Vagina (tissue), 2 donors: ENCODE measurements at regions not wholly inside any gene's neighbourhood (a gene's known extent, or its start where the extent isn't known, plus 50 kb on each side); places are given as distances from the start of the nearest gene placed in this dataset.

ENCODE experiments used
- DNase-seq, 2 donors: peaks; one replicate each; pipeline ENCODE4 v3.0.0-alpha.2; 2017; ENCODE audit errors: extremely low spot score in 2 of 2
- H3K27ac ChIP-seq: fragments of 200-600 bp; sonication (generic); one replicate; pipeline ENCODE4 v1.5.1; 2019
- H3K27me3 ChIP-seq: fragments of 200-600 bp; sonication (generic); one replicate; pipeline ENCODE4 v1.5.1; 2019
- H3K36me3 ChIP-seq, 2 donors: fragments of 200-600 bp; sonication (generic); one replicate each; pipeline ENCODE4 v1.5.1; 2017 to 2019
- H3K4me1 ChIP-seq: fragments of 200-600 bp; sonication (generic); one replicate; pipeline ENCODE4 v1.5.1; 2019
- H3K4me3 ChIP-seq, 2 donors: fragments of 200-600 bp; sonication (generic); 1 replicate in 1 of 2; 2 replicates in 1 of 2; pipeline ENCODE4 v1.5.1; 2016 to 2019
- H3K9me3 ChIP-seq: fragments of 200-600 bp; sonication (generic); one replicate; pipeline ENCODE4 v1.5.1; 2019
- POLR2A ChIP-seq, 2 donors: fragments of 450-650 bp; IDR thresholded peaks; one replicate each; pipeline ENCODE4 v1.6.1; 2017; ENCODE audit warnings: antibody characterized with exemption in 2 of 2, mild to moderate bottlenecking in 2 of 2, moderate library complexity in 2 of 2
- POLR2AphosphoS5 ChIP-seq, 2 donors: sonication (generic); formaldehyde crosslinking; IDR thresholded peaks; one replicate each; pipeline ENCODE4 v1.9.0; 2017; ENCODE audit warnings: antibody characterized with exemption in 2 of 2, mild to moderate bottlenecking in 2 of 2, low read depth in 1 of 2; ENCODE audit not compliant: insufficient read depth in 1 of 2
- intact Hi-C: fragments of 100-400 bp; cut with DNase I; formaldehyde crosslinking; loops from one replicate; pipeline ENCODE4 v1.15.1; 2023
- TF ChIP-seq, protein P1 (sequence below), 3 experiments: fragments of 450-650 bp in 2 of 3; fragments of 200-600 bp in 1 of 3; sonication (generic) in 1 of 3; IDR thresholded peaks; one replicate each; pipeline ENCODE4 v1.5.1; 2017 to 2019; ENCODE audit warnings: antibody characterized with exemption in 3 of 3, mild to moderate bottlenecking in 2 of 3, moderate library complexity in 2 of 3

DNA sequence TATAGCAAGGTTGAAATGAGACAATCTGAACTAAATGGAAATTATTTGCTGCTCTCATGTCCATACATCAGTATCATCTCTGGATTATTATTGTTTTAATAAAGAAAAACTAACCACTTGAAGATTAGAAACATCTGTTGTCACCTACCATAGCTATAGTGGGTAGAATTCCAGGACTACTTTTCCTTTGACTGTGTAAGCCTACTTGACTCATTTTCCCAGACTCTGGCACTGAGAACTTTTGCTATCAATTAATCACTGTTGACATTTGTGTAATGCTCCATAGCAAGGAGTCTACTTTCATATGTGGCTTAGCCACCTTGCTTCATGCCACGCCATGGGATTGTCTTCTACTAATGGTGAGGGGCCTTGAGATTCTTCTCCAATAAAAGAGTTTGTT, 59.9 kb upstream of the ARRDC3 start:
- Histone ChIP-seq H3K36me3 (no peaks in the 10 kb centered on the region), H3K27ac (no peak overlapping the region), H3K27me3 (no peaks in the 10 kb centered on the region), H3K9me3 (no peaks in the 10 kb centered on the region), H3K4me1 (no peaks in the 10 kb centered on the region), H3K4me3 (no peak overlapping the region)
- intact Hi-C loops: no loop called here
- TF ChIP-seq, protein P1, sequence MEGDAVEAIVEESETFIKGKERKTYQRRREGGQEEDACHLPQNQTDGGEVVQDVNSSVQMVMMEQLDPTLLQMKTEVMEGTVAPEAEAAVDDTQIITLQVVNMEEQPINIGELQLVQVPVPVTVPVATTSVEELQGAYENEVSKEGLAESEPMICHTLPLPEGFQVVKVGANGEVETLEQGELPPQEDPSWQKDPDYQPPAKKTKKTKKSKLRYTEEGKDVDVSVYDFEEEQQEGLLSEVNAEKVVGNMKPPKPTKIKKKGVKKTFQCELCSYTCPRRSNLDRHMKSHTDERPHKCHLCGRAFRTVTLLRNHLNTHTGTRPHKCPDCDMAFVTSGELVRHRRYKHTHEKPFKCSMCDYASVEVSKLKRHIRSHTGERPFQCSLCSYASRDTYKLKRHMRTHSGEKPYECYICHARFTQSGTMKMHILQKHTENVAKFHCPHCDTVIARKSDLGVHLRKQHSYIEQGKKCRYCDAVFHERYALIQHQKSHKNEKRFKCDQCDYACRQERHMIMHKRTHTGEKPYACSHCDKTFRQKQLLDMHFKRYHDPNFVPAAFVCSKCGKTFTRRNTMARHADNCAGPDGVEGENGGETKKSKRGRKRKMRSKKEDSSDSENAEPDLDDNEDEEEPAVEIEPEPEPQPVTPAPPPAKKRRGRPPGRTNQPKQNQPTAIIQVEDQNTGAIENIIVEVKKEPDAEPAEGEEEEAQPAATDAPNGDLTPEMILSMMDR (IDR thresholded peaks at IDR 0.05): no peak
- TF ChIP-seq POLR2AphosphoS5 (IDR thresholded peaks at IDR 0.05; ENCODE audit: insufficient read depth in 1 of 2, low read depth in 1 of 2) (no peak), POLR2A (IDR thresholded peaks at IDR 0.05) (no peak)
- DNase-seq: no peak

DNA sequence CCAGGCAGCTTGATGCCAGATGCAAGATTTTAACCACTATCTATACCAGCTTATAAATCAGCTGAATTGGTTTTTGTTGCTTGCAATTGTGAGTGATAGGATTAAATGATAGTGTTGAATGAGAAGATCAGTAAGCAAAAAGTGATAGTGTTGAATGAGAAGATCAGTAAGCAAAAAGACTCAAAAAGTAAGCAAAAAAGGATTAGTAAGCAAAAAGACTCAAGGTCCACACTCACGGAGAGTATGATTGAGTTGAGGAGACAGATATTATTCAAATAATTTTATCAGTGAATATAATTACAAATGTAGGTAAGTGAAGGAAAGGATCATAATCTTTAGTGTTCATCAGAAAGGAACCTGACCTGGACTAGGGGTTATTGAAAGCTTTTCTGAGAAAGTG, 58.0 kb upstream of the ARRDC3 start:
- H3K27me3 ChIP-seq: no peaks in the 10 kb centered on the region
- intact Hi-C loops: no loop called here

DNA sequence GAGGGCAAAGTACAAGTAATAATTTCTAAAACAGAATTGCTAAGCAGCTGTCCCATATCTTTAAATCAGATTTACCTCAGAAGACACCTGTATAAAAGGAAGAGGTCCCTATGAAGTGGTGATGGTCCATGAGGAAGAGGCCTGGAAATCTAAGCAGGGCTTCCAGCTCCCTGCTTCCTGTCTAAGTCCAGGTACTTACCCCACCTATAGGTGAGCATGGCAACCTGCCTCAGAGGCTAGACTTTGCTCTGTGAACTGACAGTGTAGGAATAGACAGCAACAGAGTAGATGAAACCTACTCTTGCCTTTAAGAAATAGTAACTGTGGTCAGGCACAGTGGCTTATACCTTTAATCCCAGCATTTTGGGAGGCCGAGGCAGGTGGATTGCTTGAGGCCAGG, 55.8 kb upstream of the ARRDC3 start:
- DNase-seq: no peak
- intact Hi-C loops: no loop called here
- TF ChIP-seq POLR2AphosphoS5 (IDR thresholded peaks at IDR 0.05; ENCODE audit: insufficient read depth in 1 of 2, low read depth in 1 of 2) (no peak), POLR2A (IDR thresholded peaks at IDR 0.05) (no peak)
- TF ChIP-seq, protein P1 (IDR thresholded peaks at IDR 0.05): no peak

More for the DNA sequence above, 58.0 kb upstream of the ARRDC3 start:
- Histone ChIP-seq H3K4me3 (no peak overlapping the region), H3K27ac (no peak overlapping the region), H3K9me3 (no peaks in the 10 kb centered on the region), H3K4me1 (no peaks in the 10 kb centered on the region), H3K36me3 (no peaks in the 10 kb centered on the region)
- no peak for DNase-seq
- TF ChIP-seq, protein P1 (IDR thresholded peaks at IDR 0.05): no peak
- no peak for TF ChIP-seq POLR2A (IDR thresholded peaks at IDR 0.05)
- TF ChIP-seq POLR2AphosphoS5 (IDR thresholded peaks at IDR 0.05; ENCODE audit: insufficient read depth in 1 of 2, low read depth in 1 of 2): no peak

DNA sequence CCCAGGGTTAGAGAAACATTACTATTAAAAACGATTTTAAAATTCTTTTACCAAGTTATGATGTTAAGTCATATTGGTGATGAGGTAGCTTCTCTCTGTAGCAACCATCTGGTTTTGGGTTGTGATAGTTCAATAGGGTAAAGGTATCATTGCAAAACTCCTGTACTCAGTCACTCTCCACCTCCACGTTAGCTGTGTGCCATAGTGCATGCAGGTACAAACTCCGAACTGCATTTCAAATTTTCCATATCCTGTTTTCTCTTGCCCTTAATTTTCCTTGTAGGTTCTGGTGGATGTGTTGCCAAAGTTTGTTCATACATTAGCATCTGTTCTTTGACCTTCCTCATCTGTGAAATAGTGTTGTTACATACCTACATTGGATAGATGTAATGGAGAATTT, 53.1 kb upstream of the ARRDC3 start:
- intact Hi-C loops: no loop called here
- H3K9me3 ChIP-seq: no peaks in the 10 kb centered on the region
- no peak for DNase-seq
- H3K27ac ChIP-seq: no peak overlapping the region
- no peaks in the 10 kb centered on the region for H3K36me3 ChIP-seq
- no peaks in the 10 kb centered on the region for H3K27me3 ChIP-seq
- no peak for TF ChIP-seq POLR2A (IDR thresholded peaks at IDR 0.05)
- no peak for TF ChIP-seq POLR2AphosphoS5 (IDR thresholded peaks at IDR 0.05; ENCODE audit: insufficient read depth in 1 of 2, low read depth in 1 of 2)
- TF ChIP-seq, protein P1 (IDR thresholded peaks at IDR 0.05): no peak
- no peaks in the 10 kb centered on the region for H3K4me1 ChIP-seq
- H3K4me3 ChIP-seq: no peak overlapping the region

More for the DNA sequence above, 55.8 kb upstream of the ARRDC3 start:
- H3K9me3 ChIP-seq: no peaks in the 10 kb centered on the region
- no peaks in the 10 kb centered on the region for H3K36me3 ChIP-seq
- no peaks in the 10 kb centered on the region for H3K27me3 ChIP-seq
- H3K4me3 ChIP-seq: no peak overlapping the region
- no peak overlapping the region for H3K27ac ChIP-seq
- no peaks in the 10 kb centered on the region for H3K4me1 ChIP-seq

DNA sequence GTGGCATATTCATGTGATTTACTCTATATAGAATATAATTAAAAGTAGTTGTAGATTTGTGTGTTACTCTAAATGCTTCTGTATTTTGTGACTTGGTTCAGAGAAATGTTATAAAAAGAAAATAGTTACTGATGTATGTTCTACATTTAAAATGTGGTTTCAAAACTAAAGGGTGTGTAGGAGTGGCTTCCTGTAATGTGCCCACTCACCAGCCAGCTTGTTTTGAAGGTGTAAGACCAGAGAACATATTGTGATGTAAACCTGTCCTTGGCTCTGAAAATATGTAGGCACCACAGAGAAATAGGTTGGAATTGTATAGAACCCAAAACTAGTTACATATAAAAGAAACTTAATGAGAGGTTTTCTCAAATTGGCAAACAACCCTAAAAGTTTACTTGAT, 51.2 kb upstream of the ARRDC3 start:
- no peaks in the 10 kb centered on the region for H3K36me3 ChIP-seq
- H3K27ac ChIP-seq: no peak overlapping the region
- H3K27me3 ChIP-seq: no peaks in the 10 kb centered on the region
- no peaks in the 10 kb centered on the region for H3K4me1 ChIP-seq
- H3K4me3 ChIP-seq: no peak overlapping the region
- TF ChIP-seq, protein P1 (IDR thresholded peaks at IDR 0.05): no peak
- TF ChIP-seq POLR2A (IDR thresholded peaks at IDR 0.05): no peak
- TF ChIP-seq POLR2AphosphoS5 (IDR thresholded peaks at IDR 0.05; ENCODE audit: insufficient read depth in 1 of 2, low read depth in 1 of 2): no peak
- H3K9me3 ChIP-seq: no peaks in the 10 kb centered on the region
- intact Hi-C loops: no loop called here
- DNase-seq: no peak
